GM23338 (cell line): ENCODE measurements at regions not wholly inside any gene's neighbourhood (a gene's known extent, or its start where the extent isn't known, plus 50 kb on each side); places are given as distances from the start of the nearest gene placed in this dataset.

ENCODE experiments used
- CREB1 ChIP-seq: fragments of 250-450 bp; sonication (Bioruptor Pico); IDR thresholded peaks from 2 replicates; pipeline ENCODE4 v1.5.0; 2020; ENCODE audit warnings: low read depth, mild to moderate bottlenecking, moderate library complexity
- CTCF ChIP-seq, 2 experiments: fragments of 200-600 bp in 1 of 2; sonication (generic) in 1 of 2; conservative IDR thresholded peaks; 2 replicates each; pipeline versions ENCODE4 v1.5.1 to v1.6.1; 2016 to 2017; ENCODE audit warnings: antibody characterized with exemption in 2 of 2, low read depth in 2 of 2, mild to moderate bottlenecking in 2 of 2, moderate library complexity in 1 of 2
- EZH2 ChIP-seq: fragments of 200-600 bp; sonication (generic); IDR thresholded peaks from one replicate; pipeline ENCODE4 v1.8.0; 2017; ENCODE audit warnings: antibody characterized with exemption, mild to moderate bottlenecking, low read depth; ENCODE audit not compliant: unreplicated experiment
- EZH2phosphoT487 ChIP-seq: fragments of 200-600 bp; sonication (generic); IDR thresholded peaks from one replicate; pipeline ENCODE4 v1.8.1; 2018; ENCODE audit warnings: antibody characterized with exemption; ENCODE audit not compliant: unreplicated experiment
- JUNB ChIP-seq: IDR thresholded peaks from one replicate; pipeline ENCODE4 v1.6.1; 2016; ENCODE audit warnings: antibody characterized with exemption; ENCODE audit not compliant: unreplicated experiment
- NANOG ChIP-seq: IDR thresholded peaks from 2 replicates; pipeline ENCODE4 v1.6.1; 2016; ENCODE audit warnings: antibody characterized with exemption, borderline replicate concordance
- POLR2AphosphoS5 ChIP-seq: IDR thresholded peaks from 2 replicates; pipeline ENCODE4 v1.6.1; 2016; ENCODE audit warnings: antibody characterized with exemption, low read depth
- STAT1 ChIP-seq: IDR thresholded peaks from one replicate; pipeline ENCODE4 v1.6.1; 2016; ENCODE audit warnings: antibody characterized with exemption; ENCODE audit not compliant: unreplicated experiment
- ZNF114 ChIP-seq: fragments of 250-450 bp; sonication (Bioruptor Pico); IDR thresholded peaks from 2 replicates; pipeline ENCODE4 v1.5.0; 2020; ENCODE audit warnings: mild to moderate bottlenecking, moderate library complexity
- ZNF331 ChIP-seq: fragments of 250-450 bp; sonication (Bioruptor Pico); IDR thresholded peaks from 2 replicates; pipeline ENCODE4 v1.5.0; 2020; ENCODE audit warnings: low read depth, mild to moderate bottlenecking, moderate library complexity
- TF ChIP-seq, protein P1 (sequence below): IDR thresholded peaks from one replicate; pipeline ENCODE4 v1.6.1; 2018; ENCODE audit warnings: antibody characterized with exemption; ENCODE audit not compliant: unreplicated experiment
- TF ChIP-seq, protein P2 (sequence below): fragments of 250-450 bp; sonication (Bioruptor Pico); IDR thresholded peaks from 2 replicates; pipeline ENCODE4 v1.5.0; 2020; ENCODE audit warnings: mild to moderate bottlenecking, moderate library complexity

GRCh38 chr9:124188331-124189110 lies 69.2 kb upstream of the NEK6 start:
- TF ChIP-seq CTCF (conservative IDR thresholded peaks at IDR 0.05; ENCODE audit: low read depth in 2 of 2) (no peak), EZH2 (no peak), JUNB (no peak), EZH2phosphoT487 (no peak), POLR2AphosphoS5 (no peak), CREB1 (CRISPR knock-in tag) (no peak), ZNF114 (CRISPR knock-in tag) (no peak), STAT1 (no peak), NANOG (no peak), ZNF331 (CRISPR knock-in tag) (no peak)
- TF ChIP-seq, protein P1, sequence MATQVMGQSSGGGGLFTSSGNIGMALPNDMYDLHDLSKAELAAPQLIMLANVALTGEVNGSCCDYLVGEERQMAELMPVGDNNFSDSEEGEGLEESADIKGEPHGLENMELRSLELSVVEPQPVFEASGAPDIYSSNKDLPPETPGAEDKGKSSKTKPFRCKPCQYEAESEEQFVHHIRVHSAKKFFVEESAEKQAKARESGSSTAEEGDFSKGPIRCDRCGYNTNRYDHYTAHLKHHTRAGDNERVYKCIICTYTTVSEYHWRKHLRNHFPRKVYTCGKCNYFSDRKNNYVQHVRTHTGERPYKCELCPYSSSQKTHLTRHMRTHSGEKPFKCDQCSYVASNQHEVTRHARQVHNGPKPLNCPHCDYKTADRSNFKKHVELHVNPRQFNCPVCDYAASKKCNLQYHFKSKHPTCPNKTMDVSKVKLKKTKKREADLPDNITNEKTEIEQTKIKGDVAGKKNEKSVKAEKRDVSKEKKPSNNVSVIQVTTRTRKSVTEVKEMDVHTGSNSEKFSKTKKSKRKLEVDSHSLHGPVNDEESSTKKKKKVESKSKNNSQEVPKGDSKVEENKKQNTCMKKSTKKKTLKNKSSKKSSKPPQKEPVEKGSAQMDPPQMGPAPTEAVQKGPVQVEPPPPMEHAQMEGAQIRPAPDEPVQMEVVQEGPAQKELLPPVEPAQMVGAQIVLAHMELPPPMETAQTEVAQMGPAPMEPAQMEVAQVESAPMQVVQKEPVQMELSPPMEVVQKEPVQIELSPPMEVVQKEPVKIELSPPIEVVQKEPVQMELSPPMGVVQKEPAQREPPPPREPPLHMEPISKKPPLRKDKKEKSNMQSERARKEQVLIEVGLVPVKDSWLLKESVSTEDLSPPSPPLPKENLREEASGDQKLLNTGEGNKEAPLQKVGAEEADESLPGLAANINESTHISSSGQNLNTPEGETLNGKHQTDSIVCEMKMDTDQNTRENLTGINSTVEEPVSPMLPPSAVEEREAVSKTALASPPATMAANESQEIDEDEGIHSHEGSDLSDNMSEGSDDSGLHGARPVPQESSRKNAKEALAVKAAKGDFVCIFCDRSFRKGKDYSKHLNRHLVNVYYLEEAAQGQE: no peak
- TF ChIP-seq, protein P2, sequence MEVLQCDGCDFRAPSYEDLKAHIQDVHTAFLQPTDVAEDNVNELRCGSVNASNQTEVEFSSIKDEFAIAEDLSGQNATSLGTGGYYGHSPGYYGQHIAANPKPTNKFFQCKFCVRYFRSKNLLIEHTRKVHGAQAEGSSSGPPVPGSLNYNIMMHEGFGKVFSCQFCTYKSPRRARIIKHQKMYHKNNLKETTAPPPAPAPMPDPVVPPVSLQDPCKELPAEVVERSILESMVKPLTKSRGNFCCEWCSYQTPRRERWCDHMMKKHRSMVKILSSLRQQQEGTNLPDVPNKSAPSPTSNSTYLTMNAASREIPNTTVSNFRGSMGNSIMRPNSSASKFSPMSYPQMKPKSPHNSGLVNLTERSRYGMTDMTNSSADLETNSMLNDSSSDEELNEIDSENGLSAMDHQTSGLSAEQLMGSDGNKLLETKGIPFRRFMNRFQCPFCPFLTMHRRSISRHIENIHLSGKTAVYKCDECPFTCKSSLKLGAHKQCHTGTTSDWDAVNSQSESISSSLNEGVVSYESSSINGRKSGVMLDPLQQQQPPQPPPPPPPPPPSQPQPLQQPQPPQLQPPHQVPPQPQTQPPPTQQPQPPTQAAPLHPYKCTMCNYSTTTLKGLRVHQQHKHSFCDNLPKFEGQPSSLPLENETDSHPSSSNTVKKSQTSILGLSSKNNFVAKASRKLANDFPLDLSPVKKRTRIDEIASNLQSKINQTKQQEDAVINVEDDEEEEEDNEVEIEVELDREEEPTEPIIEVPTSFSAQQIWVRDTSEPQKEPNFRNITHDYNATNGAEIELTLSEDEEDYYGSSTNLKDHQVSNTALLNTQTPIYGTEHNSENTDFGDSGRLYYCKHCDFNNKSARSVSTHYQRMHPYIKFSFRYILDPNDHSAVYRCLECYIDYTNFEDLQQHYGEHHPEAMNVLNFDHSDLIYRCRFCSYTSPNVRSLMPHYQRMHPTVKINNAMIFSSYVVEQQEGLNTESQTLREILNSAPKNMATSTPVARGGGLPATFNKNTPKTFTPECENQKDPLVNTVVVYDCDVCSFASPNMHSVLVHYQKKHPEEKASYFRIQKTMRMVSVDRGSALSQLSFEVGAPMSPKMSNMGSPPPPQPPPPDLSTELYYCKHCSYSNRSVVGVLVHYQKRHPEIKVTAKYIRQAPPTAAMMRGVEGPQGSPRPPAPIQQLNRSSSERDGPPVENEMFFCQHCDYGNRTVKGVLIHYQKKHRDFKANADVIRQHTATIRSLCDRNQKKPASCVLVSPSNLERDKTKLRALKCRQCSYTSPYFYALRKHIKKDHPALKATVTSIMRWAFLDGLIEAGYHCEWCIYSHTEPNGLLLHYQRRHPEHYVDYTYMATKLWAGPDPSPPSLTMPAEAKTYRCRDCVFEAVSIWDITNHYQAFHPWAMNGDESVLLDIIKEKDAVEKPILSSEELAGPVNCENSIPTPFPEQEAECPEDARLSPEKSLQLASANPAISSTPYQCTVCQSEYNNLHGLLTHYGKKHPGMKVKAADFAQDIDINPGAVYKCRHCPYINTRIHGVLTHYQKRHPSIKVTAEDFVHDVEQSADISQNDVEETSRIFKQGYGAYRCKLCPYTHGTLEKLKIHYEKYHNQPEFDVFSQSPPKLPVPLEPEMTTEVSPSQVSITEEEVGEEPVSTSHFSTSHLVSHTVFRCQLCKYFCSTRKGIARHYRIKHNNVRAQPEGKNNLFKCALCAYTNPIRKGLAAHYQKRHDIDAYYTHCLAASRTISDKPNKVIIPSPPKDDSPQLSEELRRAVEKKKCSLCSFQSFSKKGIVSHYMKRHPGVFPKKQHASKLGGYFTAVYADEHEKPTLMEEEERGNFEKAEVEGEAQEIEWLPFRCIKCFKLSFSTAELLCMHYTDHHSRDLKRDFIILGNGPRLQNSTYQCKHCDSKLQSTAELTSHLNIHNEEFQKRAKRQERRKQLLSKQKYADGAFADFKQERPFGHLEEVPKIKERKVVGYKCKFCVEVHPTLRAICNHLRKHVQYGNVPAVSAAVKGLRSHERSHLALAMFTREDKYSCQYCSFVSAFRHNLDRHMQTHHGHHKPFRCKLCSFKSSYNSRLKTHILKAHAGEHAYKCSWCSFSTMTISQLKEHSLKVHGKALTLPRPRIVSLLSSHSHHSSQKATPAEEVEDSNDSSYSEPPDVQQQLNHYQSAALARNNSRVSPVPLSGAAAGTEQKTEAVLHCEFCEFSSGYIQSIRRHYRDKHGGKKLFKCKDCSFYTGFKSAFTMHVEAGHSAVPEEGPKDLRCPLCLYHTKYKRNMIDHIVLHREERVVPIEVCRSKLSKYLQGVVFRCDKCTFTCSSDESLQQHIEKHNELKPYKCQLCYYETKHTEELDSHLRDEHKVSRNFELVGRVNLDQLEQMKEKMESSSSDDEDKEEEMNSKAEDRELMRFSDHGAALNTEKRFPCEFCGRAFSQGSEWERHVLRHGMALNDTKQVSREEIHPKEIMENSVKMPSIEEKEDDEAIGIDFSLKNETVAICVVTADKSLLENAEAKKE (CRISPR knock-in tag): no peak
